HG03342 (cell line): ENCODE measurements at regions not wholly inside any gene's neighbourhood (a gene's known extent, or its start where the extent isn't known, plus 50 kb on each side); places are given as distances from the start of the nearest gene placed in this dataset.
"Not testable (repeated sequence)": the region's sequence is repeated elsewhere in the genome, so short reads cannot be mapped to it uniquely, and the experiment has no call there.

Experiments
- ATAC-seq: cut with Tn5 transposase; IDR thresholded peaks from one replicate; pipeline ENCODE4 v1.9.1; 2021; ENCODE audit warnings: mild to moderate bottlenecking, moderate library complexity; ENCODE audit not compliant: unreplicated experiment

DNA sequence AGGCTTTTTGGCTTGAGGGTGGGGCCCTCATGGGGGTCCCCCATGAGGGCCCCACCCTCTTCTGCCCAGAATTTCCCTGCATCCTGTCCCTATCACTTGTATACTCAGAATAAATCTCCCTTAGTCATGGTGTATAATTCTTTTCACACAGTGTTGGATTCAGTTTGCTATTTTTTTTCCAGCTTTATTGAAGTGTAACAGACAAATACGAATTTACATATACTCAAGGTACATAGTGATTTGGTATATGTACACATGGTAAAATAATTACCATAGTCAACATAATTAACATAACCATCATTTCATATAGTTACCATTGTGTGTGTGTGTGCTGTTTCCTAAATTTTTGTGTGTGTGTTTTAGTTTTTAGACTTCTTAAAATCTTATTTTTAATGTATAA lies 289.4 kb downstream of the CNTNAP3B start:
- not testable (repeated sequence) for ATAC-seq

DNA sequence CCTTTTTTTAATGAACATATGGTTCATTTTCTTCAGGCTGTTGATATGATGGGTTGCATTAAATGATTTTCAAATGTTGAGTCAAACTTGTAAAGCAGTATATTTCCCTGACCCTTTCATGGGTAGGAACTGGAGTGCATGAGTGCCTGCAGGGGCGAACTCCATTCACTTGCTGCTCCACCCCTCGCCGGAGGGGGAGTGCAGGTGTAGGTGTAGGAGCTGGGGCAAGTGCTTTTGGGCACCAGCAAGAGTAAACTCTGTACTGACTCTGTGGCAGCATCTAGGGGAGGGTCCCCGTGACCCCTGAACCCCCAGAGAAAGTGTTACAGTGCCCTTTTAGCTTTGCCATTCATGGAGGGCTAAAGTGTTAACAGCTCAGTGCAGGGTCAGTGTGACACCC lies 290.3 kb downstream of the CNTNAP3B start:
- not testable (repeated sequence) for ATAC-seq

DNA sequence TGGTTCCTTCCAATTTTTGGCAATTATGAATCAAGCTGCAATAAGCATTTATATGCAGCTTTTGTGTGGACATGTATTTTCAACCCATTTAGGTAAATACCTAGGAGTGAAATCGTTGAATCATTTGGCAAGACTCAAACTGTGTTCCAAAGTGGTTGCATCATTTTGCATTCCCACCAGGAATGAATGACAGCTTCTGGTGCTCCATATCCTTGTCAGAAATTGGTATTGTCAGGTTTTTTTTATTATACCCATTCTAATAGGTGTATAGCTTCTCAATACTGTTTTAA lies 290.7 kb downstream of the CNTNAP3B start:
- not testable (repeated sequence) for ATAC-seq

DNA sequence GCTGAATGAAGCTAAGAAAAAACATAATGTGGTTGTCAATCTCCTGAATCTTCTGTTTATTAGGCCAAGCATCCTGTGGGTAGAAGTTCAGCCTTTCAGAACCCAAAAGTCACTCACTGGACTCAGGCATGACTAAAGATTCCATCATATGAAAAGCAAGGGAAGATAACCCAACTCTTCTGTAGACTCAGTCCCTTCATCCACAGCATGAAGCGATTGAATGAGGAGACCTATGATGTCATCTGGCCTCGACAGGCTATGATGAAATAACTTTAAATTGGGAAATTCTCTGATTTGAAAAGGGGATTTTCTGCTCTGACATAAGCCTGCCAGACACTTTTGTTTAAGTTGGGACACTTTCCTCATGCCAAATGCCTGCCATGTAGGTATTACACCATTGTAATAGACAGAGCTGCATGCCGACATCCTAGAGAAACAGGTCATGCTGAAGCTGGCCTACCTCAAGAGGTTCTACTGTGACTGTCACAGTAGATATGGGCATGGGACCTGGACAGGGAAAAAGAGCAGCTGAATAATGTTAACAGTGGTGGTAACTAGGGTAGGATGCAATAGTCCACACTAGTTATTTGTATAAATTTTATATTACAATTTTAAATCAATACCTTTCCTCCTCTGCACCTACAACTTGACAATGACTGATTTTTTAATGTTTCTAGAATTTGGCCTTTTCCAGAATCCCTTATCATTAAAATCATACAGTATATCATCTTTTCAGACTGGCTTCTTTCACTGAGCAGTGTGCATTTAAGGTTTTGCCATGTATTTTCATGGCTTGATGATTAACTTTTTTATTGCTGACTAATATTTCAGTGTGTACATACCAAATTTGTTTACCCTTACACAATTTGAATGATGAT lies 291.3 kb downstream of the CNTNAP3B start:
- not testable (repeated sequence) for ATAC-seq

- ATAC-seq: not testable (repeated sequence)
Measured at GRCh38 chr9:41833108-41833507, 296.1 kb downstream of the CNTNAP3B start.

- ATAC-seq: not testable (repeated sequence)
Measured at GRCh38 chr9:41824723-41825122, 304.5 kb downstream of the CNTNAP3B start.

DNA sequence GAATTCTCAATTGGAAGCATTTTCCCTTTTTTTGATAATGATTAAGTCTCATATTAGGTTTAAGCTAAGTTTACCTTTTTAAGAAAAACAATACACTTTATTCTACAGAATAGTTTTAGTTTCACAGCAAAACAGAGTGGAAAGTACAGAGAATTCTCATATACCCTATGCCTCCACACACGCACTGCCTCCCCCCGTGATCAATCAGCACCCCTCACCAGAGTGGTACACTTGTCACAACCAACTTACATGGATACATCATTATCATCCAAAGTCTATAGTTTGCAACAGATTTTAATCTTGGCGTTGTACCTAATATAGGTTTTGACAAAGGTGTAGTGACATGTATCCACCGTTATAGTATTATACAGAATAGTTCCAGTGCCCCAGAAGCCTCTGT lies 326.5 kb downstream of the CNTNAP3B start:
- not testable (repeated sequence) for ATAC-seq

DNA sequence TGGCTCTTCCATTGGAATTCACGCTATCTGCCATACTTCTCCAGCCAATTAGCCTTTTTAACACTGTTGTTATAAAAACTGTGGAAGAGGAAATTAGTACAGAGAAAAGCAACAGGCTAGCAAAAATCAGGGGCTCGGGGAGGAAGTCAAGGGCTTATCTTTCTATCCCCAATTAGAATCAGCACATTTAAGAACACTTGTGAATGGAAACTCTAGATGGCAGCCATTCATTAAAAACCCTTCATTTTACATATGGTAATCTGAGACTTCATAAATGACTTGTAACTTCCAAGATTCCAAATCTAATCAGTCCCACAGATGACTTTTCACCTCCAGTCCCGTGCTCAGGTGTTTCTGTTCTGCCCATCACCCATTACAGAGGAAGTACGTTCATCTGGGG lies 330.5 kb downstream of the CNTNAP3B start:
- not testable (repeated sequence) for ATAC-seq

DNA sequence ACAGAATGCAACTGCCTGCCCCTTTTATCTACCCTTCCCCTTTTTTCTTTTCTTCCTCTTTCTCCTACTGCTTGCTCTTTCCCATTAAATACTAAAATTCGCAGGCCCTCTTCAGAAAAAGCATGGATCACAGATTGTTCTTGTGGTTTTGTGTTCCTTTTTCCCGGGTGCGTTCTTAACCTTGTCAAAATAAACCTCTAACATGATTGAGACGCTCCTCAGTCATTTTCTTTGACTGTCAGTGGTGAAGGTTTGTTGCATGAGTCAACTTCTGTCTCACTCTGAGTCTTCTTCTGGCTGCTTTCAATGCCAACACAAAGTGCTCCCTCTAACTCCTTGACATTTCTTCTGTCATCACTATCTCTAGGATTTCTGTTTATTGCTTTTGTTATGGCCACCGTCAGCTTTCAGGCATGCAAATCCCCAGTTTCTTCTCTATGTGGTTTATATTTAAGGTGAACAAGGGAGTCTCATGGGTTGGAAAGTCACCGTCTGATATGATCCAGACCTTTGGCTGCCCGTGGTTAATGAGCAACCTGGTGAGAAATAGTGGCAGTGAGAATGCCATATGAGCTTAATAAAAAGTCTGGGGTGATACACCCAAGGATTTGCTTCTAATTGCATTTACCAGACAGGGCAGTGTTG lies 338.4 kb downstream of the CNTNAP3B start:
- ATAC-seq: not testable (repeated sequence)

DNA sequence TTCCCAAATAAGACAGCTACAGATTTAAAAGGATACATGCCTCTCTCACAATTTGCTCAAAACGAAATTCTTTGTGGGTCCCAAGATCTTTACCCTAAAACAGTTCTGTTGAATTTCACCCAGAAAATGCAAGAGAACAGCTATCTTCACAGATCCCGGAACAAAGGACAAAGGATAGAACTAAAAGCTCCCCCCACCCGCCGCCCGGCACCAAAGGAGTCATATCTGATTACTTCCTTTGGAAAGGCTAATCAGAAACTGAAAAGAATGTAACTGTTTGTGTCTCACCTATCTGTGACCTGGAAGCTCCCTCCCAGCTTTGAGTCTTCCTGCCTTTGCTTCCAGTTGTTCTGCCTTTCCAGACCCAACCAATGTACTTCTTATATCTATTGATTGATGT lies 339.2 kb downstream of the CNTNAP3B start:
- not testable (repeated sequence) for ATAC-seq

DNA sequence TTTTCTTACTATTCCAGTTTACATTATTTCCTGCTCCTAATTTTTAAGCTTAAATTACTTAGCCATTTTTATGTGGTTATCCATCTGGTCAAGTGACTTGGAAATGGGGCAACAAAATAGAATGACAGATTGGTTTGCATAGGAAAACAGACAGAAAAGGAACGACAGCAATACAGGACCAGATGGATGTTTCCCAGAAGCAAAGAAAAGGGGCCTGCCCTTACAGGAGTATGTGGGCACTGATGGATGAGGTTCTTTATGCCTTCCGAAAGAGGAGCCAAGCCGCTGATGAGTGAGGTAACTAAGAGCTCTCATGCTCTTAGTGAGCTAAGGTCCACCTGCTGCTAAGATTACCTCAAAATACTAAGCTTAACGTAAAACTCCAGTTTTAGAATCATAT lies 339.8 kb downstream of the CNTNAP3B start:
- not testable (repeated sequence) for ATAC-seq

- not testable (repeated sequence) for ATAC-seq
Measured at GRCh38 chr9:41787951-41788350, 341.3 kb downstream of the CNTNAP3B start.

DNA sequence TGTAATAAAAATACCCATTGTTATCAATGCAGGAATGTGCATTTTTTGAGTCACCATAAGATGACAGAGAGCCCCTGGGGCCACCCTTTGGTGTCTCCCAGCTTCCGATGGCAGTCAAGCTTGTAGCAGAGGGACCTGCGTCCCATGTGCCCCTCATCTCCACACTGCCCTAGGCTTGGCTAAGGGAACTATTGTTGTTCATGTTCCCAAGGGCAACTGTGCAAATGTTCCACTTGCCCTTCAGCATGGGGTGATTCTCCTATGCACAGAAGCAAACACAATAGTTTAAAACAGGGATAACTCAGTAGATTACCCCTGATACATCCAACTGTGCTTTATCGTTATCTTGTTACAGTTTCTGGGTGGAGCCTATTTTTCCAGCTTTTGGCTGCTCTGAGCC lies 342.0 kb downstream of the CNTNAP3B start:
- ATAC-seq: not testable (repeated sequence)

DNA sequence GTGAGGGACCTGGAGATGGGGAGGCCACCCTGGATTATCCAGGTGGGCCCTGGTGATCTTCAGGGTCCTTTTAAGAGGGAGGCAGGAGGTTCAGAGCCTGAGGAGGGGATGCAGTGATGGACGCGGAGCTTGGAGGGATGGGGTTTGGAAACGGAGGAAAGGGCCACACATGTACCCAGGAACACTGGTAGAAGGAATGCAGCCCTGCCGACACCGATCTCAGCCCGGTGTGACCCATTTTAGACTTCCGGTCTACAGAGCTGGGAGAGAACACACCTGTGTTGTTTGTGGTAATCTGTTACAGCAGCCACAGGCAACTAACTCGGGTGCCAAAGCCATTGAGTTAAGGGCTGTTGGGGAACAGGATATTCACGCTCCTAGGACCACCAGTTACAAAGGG lies 345.2 kb downstream of the CNTNAP3B start:
- not testable (repeated sequence) for ATAC-seq

- ATAC-seq: not testable (repeated sequence)
Measured at GRCh38 chr9:41783070-41783810, 346.0 kb downstream of the CNTNAP3B start.

- ATAC-seq: not testable (repeated sequence)
Measured at GRCh38 chr9:41781899-41782298, 347.3 kb downstream of the CNTNAP3B start.

DNA sequence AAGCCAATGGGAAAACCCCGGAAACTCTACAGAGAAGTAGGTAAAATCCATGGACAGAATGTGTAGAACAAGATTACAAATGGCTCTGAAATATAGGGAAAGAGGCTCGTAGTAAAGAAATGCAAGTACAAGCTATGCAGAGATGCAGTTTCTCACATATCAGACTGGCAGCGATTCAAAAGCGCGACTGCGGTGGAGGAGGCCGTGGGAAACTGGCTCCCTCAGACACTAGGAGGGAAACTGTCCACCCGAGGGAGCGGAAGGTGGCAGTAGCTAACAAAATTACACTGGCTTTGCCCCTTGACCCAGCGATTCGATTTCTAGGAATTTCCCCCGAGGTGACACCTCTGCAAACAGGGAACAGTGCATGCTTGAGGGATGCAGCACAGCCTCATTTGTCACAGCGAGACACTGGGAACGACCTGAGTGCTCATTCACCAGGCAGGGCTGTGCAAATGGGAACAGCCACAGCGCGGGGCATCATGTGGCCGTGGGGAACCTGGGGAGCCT lies 349.3 kb downstream of the CNTNAP3B start:
- ATAC-seq: not testable (repeated sequence)

- not testable (repeated sequence) for ATAC-seq
Measured at GRCh38 chr9:41779192-41779591, 350.0 kb downstream of the CNTNAP3B start.

- ATAC-seq: not testable (repeated sequence)
Measured at GRCh38 chr9:41778535-41779071, 350.6 kb downstream of the CNTNAP3B start.

GRCh38 chr9:41777536-41777935 lies 351.7 kb downstream of the CNTNAP3B start:
- ATAC-seq: not testable (repeated sequence)

DNA sequence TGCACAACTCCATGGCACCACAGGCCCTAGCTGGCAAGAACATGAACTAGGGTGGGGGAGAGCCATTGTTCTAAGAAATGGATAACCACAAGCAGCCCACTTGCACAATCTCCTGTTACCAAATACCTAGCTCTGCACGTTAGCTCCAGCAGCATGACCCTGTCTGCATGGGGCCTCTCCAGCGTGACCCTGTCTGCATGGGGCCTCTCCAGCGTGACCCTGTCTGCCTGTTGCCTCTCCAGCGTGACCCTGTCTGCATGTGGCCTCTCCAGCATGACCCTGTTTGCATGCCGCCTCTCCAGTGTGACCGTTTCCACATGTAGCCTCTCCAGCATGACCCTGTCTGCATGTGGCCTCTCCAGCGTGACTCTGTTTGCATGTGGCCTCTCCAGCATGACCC lies 356.7 kb downstream of the CNTNAP3B start:
- not testable (repeated sequence) for ATAC-seq
